HG03095 (cell line): ENCODE measurements at regions not wholly inside any gene's neighbourhood (a gene's known extent, or its start where the extent isn't known, plus 50 kb on each side); places are given as distances from the start of the nearest gene placed in this dataset.
"Not testable (repeated sequence)": the region's sequence is repeated elsewhere in the genome, so short reads cannot be mapped to it uniquely, and the experiment has no call there.

Experiments used
- ATAC-seq: cut with Tn5 transposase; IDR thresholded peaks from one replicate; pipeline ENCODE4 v1.9.1; 2021; ENCODE audit warnings: moderate library complexity; ENCODE audit not compliant: unreplicated experiment

DNA sequence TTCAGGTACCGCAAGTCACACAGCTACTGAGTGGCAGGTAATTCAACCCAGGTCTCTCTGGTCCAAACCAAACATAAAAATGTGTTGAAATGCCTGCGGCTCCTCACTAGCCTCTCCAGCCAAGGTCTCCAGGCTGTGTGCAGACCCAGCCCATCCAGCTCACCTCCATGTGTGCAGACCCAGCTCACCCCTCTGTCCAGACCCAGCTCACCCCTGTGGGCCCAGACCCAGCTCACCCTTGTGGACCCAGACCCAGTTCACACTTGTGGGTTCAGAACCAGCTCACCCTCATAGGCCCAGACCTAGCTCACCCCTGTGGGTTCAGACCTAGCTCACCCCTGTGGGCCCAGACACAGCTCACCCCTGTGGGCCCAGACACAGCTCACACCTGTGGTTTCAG, 188.0 kb upstream of the ADCY2 start:
- no peak for ATAC-seq

DNA sequence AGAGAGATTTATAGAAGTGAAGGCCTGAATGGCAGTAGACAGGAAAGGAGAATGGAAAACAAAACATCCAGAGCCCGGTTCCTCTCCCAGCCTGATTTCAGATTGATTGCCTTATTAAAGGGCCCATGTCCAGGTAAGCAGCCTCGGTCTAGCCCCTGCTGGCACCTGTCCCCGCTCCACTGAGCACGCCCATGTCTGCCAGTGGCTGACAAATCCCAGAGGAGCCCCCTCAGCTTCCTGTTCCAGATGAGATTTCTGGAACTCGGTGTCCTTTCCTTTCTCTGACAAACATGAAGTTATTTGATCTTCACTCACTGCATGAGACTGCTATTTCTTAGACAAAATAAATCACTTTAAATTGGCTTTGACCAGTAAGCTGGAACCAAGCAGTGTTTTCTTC, 187.0 kb upstream of the ADCY2 start:
- ATAC-seq, result no peak

DNA sequence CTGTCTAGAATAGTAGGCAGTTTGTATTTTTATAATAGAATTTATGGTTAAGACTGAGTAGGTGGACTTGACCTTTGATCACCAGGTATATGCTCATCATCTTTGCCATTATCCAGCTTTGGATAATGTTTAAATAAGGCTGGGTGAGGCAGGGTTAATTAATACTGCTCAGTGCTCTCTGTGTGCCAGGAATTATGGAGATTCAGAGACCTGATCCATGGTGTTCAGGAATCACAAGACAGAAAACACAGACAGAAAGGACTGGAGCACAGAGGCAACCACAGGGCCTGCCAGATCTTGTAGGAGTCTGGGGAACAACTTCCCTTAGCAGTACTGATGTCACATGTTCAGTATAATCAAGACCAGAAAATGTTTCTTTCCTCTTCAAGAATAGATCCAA, 186.3 kb upstream of the ADCY2 start:
- no peak for ATAC-seq

DNA sequence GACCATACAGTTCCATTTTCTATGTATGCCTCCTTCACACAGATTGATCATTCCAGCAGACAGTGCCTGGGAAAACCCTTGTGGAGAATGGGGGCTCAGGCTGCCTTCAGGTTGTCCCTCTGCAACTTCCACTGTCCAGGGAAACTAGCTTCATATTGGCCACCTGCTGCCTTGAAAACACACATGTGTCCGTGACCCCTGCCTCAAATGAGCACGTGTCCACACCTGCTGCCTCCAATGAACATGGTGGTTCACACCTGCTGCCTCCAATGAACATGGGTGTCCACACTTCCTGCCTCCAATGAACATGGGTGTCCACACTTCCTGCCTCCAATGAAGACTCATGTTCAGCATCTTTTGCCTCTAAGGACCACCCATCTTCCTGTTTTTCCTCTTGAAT, 185.4 kb upstream of the ADCY2 start:
- ATAC-seq, result no peak

DNA sequence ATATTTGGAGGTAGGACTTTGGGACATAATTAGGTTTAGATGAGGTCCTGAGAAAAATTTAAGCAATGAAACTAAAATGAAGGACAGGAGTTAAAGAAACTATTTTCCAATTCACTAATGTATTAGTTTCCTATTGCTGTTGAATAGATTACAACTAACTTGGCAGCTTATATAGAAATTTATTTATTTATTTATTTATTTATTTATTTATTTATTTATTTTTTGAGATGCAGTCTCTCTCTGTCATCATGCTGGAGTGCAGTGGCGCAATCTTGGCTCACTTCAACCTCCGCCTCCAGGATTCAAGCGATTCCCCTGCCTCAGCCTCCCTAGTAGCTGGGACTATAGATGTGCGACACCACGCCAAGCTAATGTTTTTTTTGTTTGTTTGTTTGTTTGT, 182.4 kb upstream of the ADCY2 start:
- ATAC-seq, result no peak

DNA sequence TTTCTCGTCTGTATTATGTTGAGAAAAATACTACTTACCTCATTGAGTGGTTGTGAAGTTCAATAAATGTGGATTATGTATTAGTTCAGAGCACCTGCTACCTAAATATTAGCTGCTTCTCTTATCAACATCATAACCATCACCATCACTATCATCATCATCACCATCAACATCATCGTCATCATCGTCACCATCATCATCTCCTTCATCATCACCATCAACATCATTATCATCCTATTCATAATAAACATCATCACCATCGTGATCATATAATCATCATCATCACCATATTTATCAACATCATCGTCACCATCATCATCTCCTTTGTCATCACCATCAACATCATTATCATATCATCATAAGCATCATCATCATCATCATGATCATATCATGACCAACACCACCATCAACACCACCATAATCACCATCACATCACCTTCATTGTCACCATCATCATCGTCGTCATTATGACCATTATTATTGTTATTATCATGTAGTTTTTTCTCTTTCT, 181.0 kb upstream of the ADCY2 start:
- no peak for ATAC-seq

DNA sequence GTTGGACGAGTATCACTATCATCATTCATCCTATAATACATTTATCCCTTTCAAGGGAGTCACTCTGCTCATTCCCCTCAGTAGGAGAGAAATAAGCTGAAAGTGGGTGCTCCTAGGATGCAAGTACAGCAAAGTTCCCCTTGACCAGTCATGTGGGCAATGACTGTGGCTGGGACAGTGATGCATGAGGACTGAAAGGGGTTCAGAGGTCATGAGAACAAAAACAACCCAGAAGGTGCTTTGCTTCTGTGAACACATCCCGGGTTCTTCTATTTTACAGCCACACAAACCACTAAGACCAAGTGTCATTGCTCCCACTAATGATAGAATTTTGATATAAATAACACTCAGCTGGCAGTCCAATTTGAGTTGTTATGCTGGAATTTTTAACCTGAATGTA, 177.8 kb upstream of the ADCY2 start:
- ATAC-seq, result no peak

DNA sequence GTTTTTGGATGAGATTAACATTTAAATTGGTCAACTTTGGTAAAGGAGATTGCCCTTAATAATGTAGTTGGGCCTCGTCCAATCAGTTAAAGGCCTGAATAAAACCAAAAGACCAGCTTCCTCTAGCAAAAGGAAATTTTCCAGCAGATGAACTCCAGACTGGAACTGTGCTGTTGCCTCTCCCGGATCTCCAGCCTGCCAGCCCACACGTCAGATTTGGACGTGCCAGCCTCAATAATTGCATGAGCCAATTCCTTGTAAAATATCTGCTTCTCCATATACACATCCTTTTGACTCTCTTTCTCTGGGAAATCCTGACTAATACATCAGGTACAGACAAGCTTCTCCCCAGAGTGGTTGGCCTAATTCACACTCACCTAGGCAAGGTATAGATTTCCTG, 175.8 kb upstream of the ADCY2 start:
- ATAC-seq, result no peak

DNA sequence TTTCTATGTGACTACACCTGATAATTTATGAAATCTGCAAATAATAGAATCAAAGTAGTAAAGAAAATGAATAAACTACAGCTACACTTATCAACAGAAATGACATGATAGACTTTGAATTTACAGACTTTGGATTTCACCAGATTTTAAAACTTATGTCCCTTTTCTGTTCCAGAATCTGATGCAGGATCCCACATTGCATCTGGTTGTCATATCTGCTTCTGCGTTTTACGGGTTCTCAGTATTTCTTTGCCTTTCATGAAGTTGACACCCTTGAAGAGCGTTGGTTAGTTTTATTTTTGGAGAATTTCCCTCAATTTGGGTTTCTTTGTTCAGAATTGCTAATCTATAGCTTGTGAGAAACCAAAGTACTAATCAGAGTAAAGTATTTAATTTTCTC, 174.9 kb upstream of the ADCY2 start:
- no peak for ATAC-seq

DNA sequence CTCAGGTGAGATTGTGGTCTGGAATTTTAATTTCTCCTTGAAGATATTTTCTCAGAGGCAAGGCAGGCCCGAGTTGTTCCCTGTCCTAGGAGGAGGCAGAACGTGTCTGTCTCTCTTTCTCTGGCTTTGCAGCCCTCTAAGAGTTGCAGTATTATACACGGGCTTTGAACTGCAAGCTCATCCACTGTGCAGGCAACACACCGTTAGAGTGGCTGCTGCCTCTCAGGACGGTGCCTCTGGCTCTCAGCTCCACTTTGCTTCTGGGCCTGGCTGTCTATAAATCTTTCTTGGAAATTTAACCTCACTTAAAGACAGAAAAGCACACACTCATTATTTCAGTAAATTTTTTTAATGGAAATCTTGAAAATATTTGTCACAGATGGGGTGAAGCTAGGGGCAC, 170.1 kb upstream of the ADCY2 start:
- ATAC-seq, result no peak

DNA sequence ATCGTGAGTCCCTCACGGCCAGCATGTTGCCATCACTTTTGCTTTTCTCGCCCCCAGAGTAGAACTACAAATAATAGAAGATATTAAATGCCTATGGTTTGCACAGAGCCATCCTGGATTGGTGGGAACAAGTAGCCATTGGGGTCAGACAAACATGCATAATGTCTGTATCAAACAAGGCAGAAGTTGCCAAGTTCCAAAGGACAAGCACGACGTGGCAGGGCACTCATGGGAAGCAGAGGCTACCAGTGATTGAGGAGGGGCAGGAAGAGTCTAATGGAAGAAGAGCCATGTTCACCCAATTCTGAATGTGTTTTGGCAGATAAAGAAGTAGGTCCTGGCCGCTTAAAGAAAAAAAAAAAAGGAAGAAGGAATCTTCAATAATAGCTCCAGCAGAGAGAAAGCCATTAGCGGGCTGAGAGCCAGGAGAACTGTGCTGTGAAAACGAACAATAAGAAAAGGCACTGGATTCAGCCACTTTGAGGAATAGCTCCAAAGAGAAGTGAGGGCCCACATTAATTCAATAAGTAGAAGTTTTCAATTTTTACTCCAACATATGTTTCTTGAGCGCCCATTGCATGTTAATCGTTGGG, 153.7 kb upstream of the ADCY2 start:
- ATAC-seq, result no peak

DNA sequence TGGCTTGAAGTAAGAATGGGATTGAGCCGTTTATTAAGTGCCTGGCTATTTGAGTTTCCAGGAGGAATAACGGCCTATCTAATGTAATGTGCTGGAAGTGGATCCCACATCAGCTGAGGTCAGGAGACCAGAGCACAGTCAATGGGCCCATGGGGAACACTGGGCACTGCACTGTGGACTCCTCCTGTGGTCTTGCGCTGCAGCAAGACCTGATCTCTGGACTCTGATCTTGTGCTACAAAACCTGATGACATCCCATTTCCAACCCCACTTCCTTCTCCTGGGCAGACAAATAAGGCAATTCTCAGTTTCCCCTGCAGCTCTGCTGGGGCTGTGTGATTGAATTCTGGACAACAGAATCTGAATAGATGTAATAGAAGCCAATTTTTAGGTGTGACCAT, 151.7 kb upstream of the ADCY2 start:
- ATAC-seq, result no peak

DNA sequence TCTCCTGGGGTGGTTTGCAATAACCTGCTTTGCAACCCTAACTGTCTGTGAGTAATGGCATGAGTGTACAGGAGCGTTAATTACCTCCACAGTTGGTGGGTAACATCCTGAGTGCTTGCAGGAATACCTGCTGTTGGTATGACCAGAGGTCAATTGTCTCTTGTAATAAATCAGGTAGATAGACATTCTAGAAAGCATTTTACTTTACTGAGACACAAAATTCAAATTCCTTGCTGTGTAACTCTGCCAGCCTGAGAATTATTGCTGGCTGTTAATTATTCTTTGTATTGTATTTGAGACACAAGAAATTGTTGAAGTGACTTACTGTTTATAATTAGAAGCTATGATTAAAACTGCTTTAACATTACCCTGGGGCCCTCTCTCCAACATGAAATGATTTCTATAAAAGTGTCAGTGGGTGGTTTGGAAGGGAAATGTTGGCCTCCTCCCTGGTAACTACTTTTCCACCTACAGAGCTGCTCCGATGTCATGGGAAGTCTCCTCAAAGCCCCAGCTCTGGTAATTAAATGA, 150.8 kb upstream of the ADCY2 start:
- no peak for ATAC-seq

DNA sequence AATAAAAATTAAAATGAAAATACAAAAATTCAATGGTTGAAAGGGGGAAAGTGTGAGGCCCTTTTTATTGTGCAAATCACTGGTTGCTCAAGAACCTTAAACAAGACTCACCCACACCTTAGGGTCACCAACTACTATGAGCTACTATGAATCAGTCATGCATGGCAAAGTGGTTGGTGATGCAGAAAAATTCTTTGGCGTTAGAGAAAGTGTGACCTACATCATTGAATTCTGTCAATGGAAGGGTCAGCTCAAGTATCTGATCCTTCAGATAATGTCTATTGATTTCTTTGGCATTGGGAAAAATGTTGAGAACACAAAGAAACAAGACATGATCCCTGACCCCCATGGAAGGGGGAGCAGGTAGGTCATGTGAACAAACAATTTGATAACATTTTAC, 149.7 kb upstream of the ADCY2 start:
- ATAC-seq, result no peak

DNA sequence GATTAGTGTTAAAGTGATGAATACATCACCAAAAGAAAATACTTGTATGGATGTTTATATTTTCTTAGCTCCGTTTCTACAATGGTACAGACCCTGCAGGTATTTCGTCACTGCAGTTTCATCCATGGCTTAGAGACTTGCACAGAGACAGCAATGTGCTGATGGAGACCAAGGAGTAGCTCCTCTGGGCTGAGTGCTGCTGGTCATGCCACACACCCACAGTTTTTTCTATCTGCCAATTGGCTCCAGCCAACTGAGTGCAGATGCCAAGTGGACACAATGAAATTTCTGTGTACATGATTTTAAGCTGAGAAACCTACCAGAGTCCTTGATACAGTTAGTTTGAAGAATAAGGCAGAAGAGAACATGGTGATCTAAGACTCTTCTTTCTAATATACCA, 145.9 kb upstream of the ADCY2 start:
- ATAC-seq, result no peak

DNA sequence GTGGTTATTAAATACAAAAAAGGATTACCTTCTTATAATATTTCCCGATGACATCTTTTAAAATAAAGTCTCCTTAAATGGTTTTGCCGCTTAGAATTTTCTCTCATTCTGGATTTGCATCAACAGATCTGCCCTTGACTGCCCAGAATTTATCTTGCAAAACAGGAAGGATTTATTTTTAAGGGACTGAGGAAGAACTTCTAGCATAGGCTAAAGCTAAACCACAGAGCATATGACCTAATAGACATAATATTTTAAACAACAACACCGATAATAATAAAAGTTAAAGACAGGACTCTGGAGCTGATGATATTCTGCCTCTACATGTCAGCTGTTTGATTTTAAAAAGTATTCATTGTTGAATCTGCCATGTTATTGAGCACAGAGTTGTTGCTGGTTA, 145.3 kb upstream of the ADCY2 start:
- ATAC-seq, result no peak

DNA sequence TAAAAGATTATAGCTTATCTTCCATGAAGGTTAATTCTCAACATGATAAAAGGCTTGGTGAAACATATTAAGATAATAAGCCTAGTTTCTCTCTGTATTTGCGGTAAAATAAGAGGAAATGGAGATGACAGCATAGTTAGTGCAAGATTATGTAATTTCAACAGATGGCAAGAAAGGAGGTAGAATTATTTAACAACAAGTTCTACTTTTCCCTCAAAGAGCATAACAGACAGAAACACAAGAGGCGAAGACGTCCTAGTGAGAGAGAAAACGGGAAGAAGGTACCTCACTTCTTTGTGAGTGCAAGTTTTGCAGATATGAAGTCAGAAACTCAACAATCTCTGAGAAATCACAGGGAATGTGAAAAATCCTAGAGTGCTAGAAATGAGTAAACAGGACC, 144.8 kb upstream of the ADCY2 start:
- no peak for ATAC-seq

DNA sequence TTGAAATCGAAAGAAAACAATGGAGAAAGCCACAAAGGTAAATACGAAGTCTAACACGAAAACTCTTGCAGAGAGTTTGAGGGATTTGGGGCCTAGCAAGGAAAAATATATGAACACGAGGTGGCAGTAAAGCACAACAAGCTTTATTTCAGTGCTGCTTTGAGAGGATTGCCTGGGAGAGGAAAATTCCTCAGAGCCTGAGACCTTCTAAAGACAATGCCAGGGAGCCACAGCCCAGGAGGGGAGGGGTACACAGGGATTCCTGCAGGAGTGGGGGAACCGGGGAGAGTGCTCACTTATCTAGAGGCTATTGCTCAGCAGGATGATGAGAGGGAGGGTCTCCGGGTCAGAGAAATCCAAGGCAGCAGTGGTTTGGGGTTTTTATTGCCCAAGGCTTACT, 134.9 kb upstream of the ADCY2 start:
- ATAC-seq, result no peak

DNA sequence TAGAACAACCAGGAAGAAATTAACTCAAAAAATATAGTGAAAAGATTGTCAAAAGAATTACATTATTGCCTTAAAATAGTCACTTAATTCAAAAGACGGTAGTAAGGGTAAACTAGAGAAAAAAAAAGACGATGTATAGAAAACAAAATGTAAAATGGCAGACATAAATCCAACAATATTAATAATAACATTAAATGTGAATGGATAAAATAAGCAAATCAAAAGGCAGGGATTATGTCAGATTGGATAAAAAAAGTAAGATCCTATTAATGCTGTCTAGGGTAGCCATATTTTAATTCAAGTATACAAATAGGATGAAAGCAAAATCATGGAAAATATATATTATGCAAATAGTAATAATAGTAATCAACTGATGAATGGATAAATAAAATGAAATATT, 134.0 kb upstream of the ADCY2 start:
- ATAC-seq, result no peak

DNA sequence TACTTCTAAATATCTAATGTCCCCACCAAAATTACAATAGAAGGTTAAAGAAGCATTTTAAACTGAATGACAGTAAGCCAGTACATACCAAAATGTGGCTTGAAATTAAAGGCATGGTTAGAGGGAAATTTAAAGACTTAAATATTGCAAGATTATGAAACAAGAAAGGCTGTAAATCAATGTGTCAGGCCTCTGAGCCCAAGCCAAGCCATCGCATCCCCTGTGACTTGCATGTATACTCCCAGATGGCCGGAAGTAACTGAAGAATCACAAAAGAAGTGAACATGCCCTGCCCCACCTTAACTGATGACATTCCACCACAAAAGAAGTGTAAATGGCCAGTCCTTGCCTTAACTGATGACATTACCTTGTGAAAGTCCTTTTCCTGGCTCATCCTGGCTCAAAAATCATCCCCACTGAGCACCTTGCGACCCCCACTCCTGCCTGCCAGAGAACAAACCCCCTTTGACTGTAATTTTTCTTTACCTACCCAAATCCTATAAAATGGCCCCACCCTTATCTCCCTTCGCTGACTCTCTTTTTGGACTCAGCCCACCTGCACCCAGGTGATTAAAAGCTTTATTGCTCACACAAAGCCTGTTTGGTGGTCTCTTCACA, 132.4 kb upstream of the ADCY2 start:
- not testable (repeated sequence) for ATAC-seq

DNA sequence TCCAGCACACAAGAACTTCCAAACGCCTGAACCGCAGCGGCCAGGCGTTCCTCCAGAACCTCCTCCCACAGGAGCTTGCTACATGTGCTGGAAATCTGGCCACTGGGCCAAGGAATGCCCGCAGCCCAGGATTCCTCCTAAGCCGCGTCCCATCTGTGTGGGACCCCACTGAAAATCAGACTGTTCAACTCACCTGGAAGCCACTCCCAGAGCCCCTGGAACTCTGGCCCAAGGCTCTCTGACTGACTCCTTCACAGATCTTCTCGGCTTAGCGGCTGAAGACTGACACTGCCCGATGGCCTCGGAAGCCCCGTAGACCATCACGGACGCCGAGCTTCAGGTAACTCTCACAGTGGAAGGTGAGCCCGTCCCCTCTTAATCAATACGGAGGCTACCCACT, 130.2 kb upstream of the ADCY2 start:
- not testable (repeated sequence) for ATAC-seq

DNA sequence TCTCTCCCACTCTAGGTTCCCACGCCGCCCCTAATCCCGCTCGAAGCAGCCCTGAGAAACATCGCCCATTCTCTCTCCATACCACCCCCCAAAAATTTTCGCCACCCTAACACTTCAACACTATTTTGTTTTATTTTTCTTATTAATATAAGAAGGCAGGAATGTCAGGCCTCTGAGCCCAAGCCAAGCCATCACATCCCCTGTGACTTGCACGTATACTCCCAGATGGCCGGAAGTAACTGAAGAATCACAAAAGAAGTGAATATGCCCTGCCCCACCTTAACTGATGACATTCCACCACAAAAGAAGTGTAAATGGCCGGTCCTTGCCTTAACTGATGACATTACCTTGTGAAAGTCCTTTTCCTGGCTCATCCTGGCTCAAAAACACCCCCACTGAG, 127.2 kb upstream of the ADCY2 start:
- not testable (repeated sequence) for ATAC-seq
